Neural cell (in vitro differentiated cells): ENCODE measurements at regions not wholly inside any gene's neighbourhood (a gene's known extent, or its start where the extent isn't known, plus 50 kb on each side); places are given as distances from the start of the nearest gene placed in this dataset.

Experiments used
- H2AFZ ChIP-seq: fragments of 200-600, 300-800 bp; sonication (generic), shearing (Covaris generic); 2 replicates; pipeline ENCODE4 v1.6.0; 2014; ENCODE audit warnings: low read depth, mild to moderate bottlenecking, antibody characterized with exemption, low read length, moderate library complexity
- H3F3A ChIP-seq: fragments of 200-600 bp; shearing (Covaris generic); 2 replicates; pipeline ENCODE4 v1.6.1; 2016; ENCODE audit warnings: mild to moderate bottlenecking, moderate library complexity, mixed read lengths, antibody characterized with exemption, low read length; ENCODE audit not compliant: insufficient read depth, poor library complexity, severe bottlenecking
- H3K27ac ChIP-seq: fragments of 200-600, 300-800 bp; sonication (generic), shearing (Covaris generic); 2 replicates; pipeline ENCODE4 v1.5.1; 2014; ENCODE audit warnings: mild to moderate bottlenecking, low read length, moderate library complexity
- H3K27me3 ChIP-seq: fragments of 300-800, 200-600 bp; sonication (generic), shearing (Covaris generic); 2 replicates; pipeline ENCODE4 v1.6.0; 2014; ENCODE audit warnings: mild to moderate bottlenecking, low read depth, low read length, moderate library complexity; ENCODE audit not compliant: insufficient read depth
- H3K36me3 ChIP-seq: fragments of 300-800, 200-600 bp; sonication (generic), shearing (Covaris generic); 2 replicates; pipeline ENCODE4 v1.5.1; 2014; ENCODE audit warnings: mild to moderate bottlenecking, antibody characterized with exemption, low read length, moderate library complexity; ENCODE audit not compliant: insufficient read depth
- H3K4me2 ChIP-seq: fragments of 300-800, 200-600 bp; sonication (generic), shearing (Covaris generic); 2 replicates; pipeline ENCODE4 v1.6.0; 2014; ENCODE audit warnings: mild to moderate bottlenecking, low read length
- H3K4me3 ChIP-seq: fragments of 300-800, 200-600 bp; sonication (generic), shearing (Covaris generic); 2 replicates; pipeline ENCODE4 v1.5.1; 2014; ENCODE audit warnings: mild to moderate bottlenecking, low read length, moderate library complexity
- H3K79me2 ChIP-seq: fragments of 200-600 bp; shearing (Covaris generic); replicated peaks from 2 replicates; pipeline ENCODE4 v1.6.0; 2014; ENCODE audit warnings: mild to moderate bottlenecking, low read length, moderate library complexity; ENCODE audit not compliant: insufficient read depth
- H3K9ac ChIP-seq: fragments of 300-800, 200-600 bp; sonication (generic), shearing (Covaris generic); 2 replicates; pipeline ENCODE4 v1.6.1; 2016; ENCODE audit warnings: mild to moderate bottlenecking, low read length, mixed read lengths
- H3K9me2 ChIP-seq: fragments of 200-600 bp; shearing (Covaris generic); 2 replicates; pipeline ENCODE4 v1.6.1; 2016; ENCODE audit warnings: mild to moderate bottlenecking, low read length, mixed read lengths; ENCODE audit not compliant: insufficient read depth
- H3K9me3 ChIP-seq: fragments of 200-600, 300-800 bp; sonication (generic), shearing (Covaris generic); 2 replicates; pipeline ENCODE4 v1.6.1; 2016; ENCODE audit warnings: mild to moderate bottlenecking, mixed run types, low read length, moderate library complexity, mixed read lengths
- H4K20me1 ChIP-seq: fragments of 200-600 bp; shearing (Covaris generic); 2 replicates; pipeline ENCODE4 v1.6.1; 2016; ENCODE audit warnings: mild to moderate bottlenecking, mixed run types; ENCODE audit not compliant: insufficient read depth
- CTCF ChIP-seq: fragments of 450-650 bp; IDR thresholded peaks from 2 replicates; pipeline ENCODE4 v1.5.1; 2014; ENCODE audit warnings: antibody characterized with exemption, mild to moderate bottlenecking, moderate library complexity; ENCODE audit not compliant: poor library complexity, severe bottlenecking
- EP300 ChIP-seq: fragments of 450-650 bp; conservative IDR thresholded peaks from 2 replicates; pipeline ENCODE4 v1.6.1; 2014; ENCODE audit warnings: antibody characterized with exemption, mild to moderate bottlenecking, moderate library complexity; ENCODE audit not compliant: poor library complexity, severe bottlenecking
- EZH2 ChIP-seq: fragments of 200-600, 300-800 bp; shearing (Covaris generic), sonication (generic); IDR thresholded peaks from 2 replicates; pipeline ENCODE4 v1.6.1; 2014; ENCODE audit warnings: antibody characterized with exemption, low read length, borderline replicate concordance, mild to moderate bottlenecking; ENCODE audit not compliant: insufficient read depth, poor library complexity, severe bottlenecking
- MXI1 ChIP-seq: fragments of 450-650 bp; conservative IDR thresholded peaks from 2 replicates; pipeline ENCODE4 v1.6.1; 2014; ENCODE audit warnings: antibody characterized with exemption, mild to moderate bottlenecking; ENCODE audit not compliant: poor library complexity, severe bottlenecking
- POLR2AphosphoS5 ChIP-seq: IDR thresholded peaks from 2 replicates; pipeline ENCODE4 v1.6.1; 2012
- RAD21 ChIP-seq: fragments of 450-650 bp; conservative IDR thresholded peaks from 2 replicates; pipeline ENCODE4 v1.6.1; 2014; ENCODE audit warnings: antibody characterized with exemption, mild to moderate bottlenecking, moderate library complexity
- REST ChIP-seq: IDR thresholded peaks from 2 replicates; pipeline ENCODE4 v1.6.1; 2012; ENCODE audit warnings: borderline replicate concordance
- SMC3 ChIP-seq: fragments of 450-650 bp; conservative IDR thresholded peaks from 2 replicates; pipeline ENCODE4 v1.6.1; 2014; ENCODE audit warnings: antibody characterized with exemption, mild to moderate bottlenecking, moderate library complexity; ENCODE audit not compliant: poor library complexity
- TAF1 ChIP-seq: IDR thresholded peaks from 2 replicates; pipeline ENCODE4 v1.6.1; 2012; ENCODE audit warnings: low read depth

- Histone ChIP-seq H3F3A (no peaks in the 10 kb centered on the region), H3K4me3 (no peak overlapping the region), H3K27ac (no peak overlapping the region), H3K9me3 (no peaks in the 10 kb centered on the region), H3K27me3 (no peaks in the 10 kb centered on the region), H3K4me2 (no peak overlapping the region), H3K9ac (no peak overlapping the region), H3K79me2 (no peaks in the 10 kb centered on the region), H4K20me1 (no peaks in the 10 kb centered on the region), H2AFZ (no peak overlapping the region), H3K36me3 (no peaks in the 10 kb centered on the region), H3K9me2 (no peaks in the 10 kb centered on the region)
- TF ChIP-seq EZH2 (no peak), CTCF (no peak), POLR2AphosphoS5 (no peak), RAD21 (no peak), SMC3 (no peak), TAF1 (no peak), EP300 (no peak), MXI1 (no peak), REST (no peak)
Measured at GRCh38 chr4:160869899-160870298, 1293.9 kb downstream of the FSTL5 start.

- H2AFZ ChIP-seq = no peak overlapping the region
- H4K20me1 ChIP-seq = no peaks in the 10 kb centered on the region
- H3K9me3 ChIP-seq = no peaks in the 10 kb centered on the region
- no peak overlapping the region for H3K27ac ChIP-seq
- H3F3A ChIP-seq = no peaks in the 10 kb centered on the region
- no peaks in the 10 kb centered on the region for H3K9me2 ChIP-seq
- no peak for TF ChIP-seq MXI1
- TF ChIP-seq EP300 = no peak
- TF ChIP-seq POLR2AphosphoS5 = no peak
- TF ChIP-seq SMC3 = no peak
- no peak for TF ChIP-seq REST
- TF ChIP-seq RAD21 = no peak
- no peak overlapping the region for H3K4me2 ChIP-seq
- no peaks in the 10 kb centered on the region for H3K79me2 ChIP-seq
- H3K36me3 ChIP-seq = no peaks in the 10 kb centered on the region
- no peak overlapping the region for H3K9ac ChIP-seq
- no peak overlapping the region for H3K4me3 ChIP-seq
- no peaks in the 10 kb centered on the region for H3K27me3 ChIP-seq
Measured at GRCh38 chr4:160872491-160872890, 1291.3 kb downstream of the FSTL5 start.
